Body of pancreas (tissue), 4 donors: ENCODE measurements at regions not wholly inside any gene's neighbourhood (a gene's known extent, or its start where the extent isn't known, plus 50 kb on each side); places are given as distances from the start of the nearest gene placed in this dataset.
A peak's percentile ranks its signal among the peaks of the same experiment; 100 is the strongest.

Experiments used
- ATAC-seq: fragments of 150-250 bp; one replicate; pipeline ENCODE4 v1.9.1; 2016
- DNase-seq, 4 donors: peaks; one replicate each; pipeline ENCODE4 v3.0.0-alpha.2; 2019
- H3K27ac ChIP-seq, 4 donors: fragments of 200-600 bp; sonication (generic); 1 replicate in 3 of 4; 2 replicates in 1 of 4; pipeline versions ENCODE4 v1.5.1 to v1.6.1; 2016 to 2019; ENCODE audit warnings: mild to moderate bottlenecking in 1 of 4, mixed read lengths in 1 of 4, moderate library complexity in 1 of 4
- H3K27me3 ChIP-seq, 2 donors: fragments of 200-600 bp; sonication (generic); one replicate each; pipeline ENCODE4 v1.6.0; 2016; ENCODE audit warnings: mild to moderate bottlenecking in 1 of 2
- H3K36me3 ChIP-seq, 2 donors: fragments of 200-600 bp; sonication (generic); replicated peaks in 1 of 2; 2 replicates each; pipeline ENCODE4 v1.5.1; 2016; ENCODE audit warnings: low read depth in 2 of 2; ENCODE audit not compliant: insufficient read depth in 1 of 2
- H3K4me1 ChIP-seq: fragments of 200-600 bp; sonication (generic); one replicate; pipeline ENCODE4 v1.6.0; 2016
- H3K4me3 ChIP-seq, 2 donors: fragments of 200-600 bp; sonication (generic); 1 replicate in 1 of 2; 2 replicates in 1 of 2; pipeline ENCODE4 v1.5.1; 2016 to 2019
- H3K9me3 ChIP-seq, 3 donors: fragments of 200-600 bp; sonication (generic); 1 replicate in 2 of 3; 2 replicates in 1 of 3; pipeline ENCODE4 v1.5.1; 2016
- CTCF ChIP-seq, 7 experiments: fragments of 450-650 bp in 4 of 7; fragments of 200-600 bp in 3 of 7; sonication (generic) in 3 of 7; IDR thresholded peaks; one replicate each; pipeline ENCODE4 v1.5.1; 2016 to 2019; ENCODE audit warnings: antibody characterized with exemption in 7 of 7
- POLR2A ChIP-seq, 3 donors: fragments of 450-650 bp; IDR thresholded peaks; one replicate each; pipeline ENCODE4 v1.6.1; 2016; ENCODE audit warnings: antibody characterized with exemption in 3 of 3, mild to moderate bottlenecking in 2 of 3
- WGBS, 2 donors: methylation state at CpG; one replicate each; pipeline ENCODE4 v1.1.5; 2017; 5-methylcytosine and 5-hydroxymethylcytosine counted together
- intact Hi-C: fragments of 100-400 bp; cut with DNase I; formaldehyde crosslinking; loops from one replicate; pipeline ENCODE4 v1.15.1; 2023

GRCh38 chrX:15931362-15931761, 76.7 kb upstream of the AP1S2 start:
- no peak for DNase-seq
- Histone ChIP-seq H3K9me3 (no peaks in the 10 kb centered on the region), H3K36me3 (no peaks in the 10 kb centered on the region), H3K4me1 (no peaks in the 10 kb centered on the region), H3K4me3 (no peak overlapping the region), H3K27me3 (no peaks in the 10 kb centered on the region), H3K27ac (no peak overlapping the region)
- TF ChIP-seq CTCF (IDR thresholded peaks at IDR 0.05), result no peak
- TF ChIP-seq POLR2A (IDR thresholded peaks at IDR 0.05), result no peak
- intact Hi-C loops, result no loop called here
- ATAC-seq, result no peak
- WGBS, 2 donors, result 74 to 75% methylated on average over 3 of the region's 3 CpGs

GRCh38 chrX:15930585-15930984, 76.0 kb upstream of the AP1S2 start:
- Histone ChIP-seq H3K27me3 (no peaks in the 10 kb centered on the region), H3K36me3 (no peaks in the 10 kb centered on the region), H3K4me1 (no peaks in the 10 kb centered on the region), H3K9me3 (no peaks in the 10 kb centered on the region), H3K27ac (no peak overlapping the region), H3K4me3 (no peak overlapping the region)
- intact Hi-C loops, result no loop called here
- 3 to 8% methylated on average over 5 of the region's 5 CpGs for WGBS, 2 donors
- ATAC-seq, result no peak
- TF ChIP-seq CTCF (IDR thresholded peaks at IDR 0.05), result peak in 4 of 7 experiments; percentile 16 to 44 (median 25)
- TF ChIP-seq POLR2A (IDR thresholded peaks at IDR 0.05), result no peak
- DNase-seq, result no peak

- H3K9me3 ChIP-seq, result no peaks in the 10 kb centered on the region
- 50 to 81% methylated on average over 1 to 2 of the region's 2 CpGs for WGBS, 2 donors
- H3K27me3 ChIP-seq, result no peaks in the 10 kb centered on the region
- H3K4me3 ChIP-seq, result no peak overlapping the region
- H3K4me1 ChIP-seq, result no peaks in the 10 kb centered on the region
- TF ChIP-seq POLR2A (IDR thresholded peaks at IDR 0.05) (no peak), CTCF (IDR thresholded peaks at IDR 0.05) (no peak)
- no peaks in the 10 kb centered on the region for H3K36me3 ChIP-seq
- H3K27ac ChIP-seq, result no peak overlapping the region
- intact Hi-C loops, result no loop called here
- ATAC-seq (no peak), DNase-seq (no peak)
Observed at GRCh38 chrX:15929194-15929593, 74.6 kb upstream of the AP1S2 start.

GRCh38 chrX:15926622-15927021, 72.0 kb upstream of the AP1S2 start:
- no peak for ATAC-seq
- WGBS, 2 donors, result 9 to 20% methylated on average over 1 of the region's 1 CpG

More at GRCh38 chrX:15926622-15927021, 72.0 kb upstream of the AP1S2 start:
- Histone ChIP-seq H3K27me3 (no peaks in the 10 kb centered on the region), H3K4me3 (no peak overlapping the region), H3K36me3 (no peaks in the 10 kb centered on the region), H3K4me1 (no peaks in the 10 kb centered on the region), H3K9me3 (no peaks in the 10 kb centered on the region), H3K27ac (no peak overlapping the region)
- TF ChIP-seq POLR2A (IDR thresholded peaks at IDR 0.05), result no peak
- no peak for TF ChIP-seq CTCF (IDR thresholded peaks at IDR 0.05)
- intact Hi-C loops, result no loop called here
- no peak for DNase-seq
